HG03135 (cell line): ENCODE measurements at regions not wholly inside any gene's neighbourhood (a gene's known extent, or its start where the extent isn't known, plus 50 kb on each side); places are given as distances from the start of the nearest gene placed in this dataset.
"Not testable (repeated sequence)": the region's sequence is repeated elsewhere in the genome, so short reads cannot be mapped to it uniquely, and the experiment has no call there.

Source experiments
- ATAC-seq: cut with Tn5 transposase; IDR thresholded peaks from one replicate; pipeline ENCODE4 v1.9.1; 2021; ENCODE audit warnings: mild to moderate bottlenecking, moderate library complexity; ENCODE audit not compliant: unreplicated experiment

DNA sequence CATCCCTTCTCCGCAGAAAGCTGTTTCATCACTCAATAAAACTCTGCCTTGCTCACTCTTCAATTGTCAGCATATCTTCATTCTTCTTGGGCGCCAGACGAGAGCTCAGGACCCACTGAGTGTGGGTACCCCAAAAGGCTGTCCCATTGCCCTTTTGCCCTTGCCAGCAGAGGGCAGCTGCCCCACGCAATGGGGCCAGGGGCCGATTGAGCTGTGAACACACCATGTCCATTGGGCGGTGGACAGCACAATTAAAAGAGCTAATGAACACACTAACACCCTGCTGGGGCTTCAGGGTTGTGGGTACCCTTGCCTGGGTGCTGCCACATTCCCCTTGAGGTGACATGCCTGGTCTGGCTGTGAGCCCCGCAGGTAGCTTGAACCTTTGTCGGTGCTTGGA is 487.2 kb upstream of the NUDT12 start:
- ATAC-seq: no peak

DNA sequence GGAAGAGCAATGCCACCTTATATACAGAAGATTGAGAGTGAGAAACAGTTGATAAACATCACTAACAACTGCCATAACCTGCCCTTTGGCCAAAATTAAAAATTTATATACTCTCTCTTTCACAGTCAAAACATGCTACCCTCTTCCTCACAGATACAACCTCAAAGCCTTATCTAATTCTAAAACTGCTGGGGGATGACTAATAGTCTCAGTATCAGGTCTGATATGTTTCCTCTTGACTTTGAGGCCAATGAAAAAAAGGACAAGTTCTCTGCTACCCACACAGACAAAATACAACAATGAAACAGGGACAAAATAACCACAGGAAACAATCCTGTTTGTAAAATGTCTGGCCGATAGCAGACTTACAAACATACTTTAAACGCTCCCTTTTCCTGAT is 485.6 kb upstream of the NUDT12 start:
- ATAC-seq: no peak

DNA sequence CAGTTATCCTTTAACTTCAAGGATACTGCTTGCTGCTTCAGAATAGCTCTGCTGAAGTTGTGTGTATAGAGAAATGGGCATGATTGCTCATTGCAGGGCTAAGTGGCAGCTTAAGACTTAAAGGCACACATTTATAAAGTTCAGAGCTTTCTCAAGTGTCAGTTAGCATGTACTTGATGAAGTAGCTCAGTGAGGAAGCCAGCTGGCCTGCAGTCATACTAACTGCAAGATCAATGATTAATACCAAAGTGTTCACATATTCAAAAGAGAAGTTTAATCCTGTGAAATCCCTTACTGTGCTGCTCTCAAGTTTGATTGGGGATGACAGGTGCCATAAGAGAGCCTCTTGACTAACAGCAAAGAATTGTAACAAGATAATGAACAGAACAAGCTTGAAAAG is 483.4 kb upstream of the NUDT12 start:
- ATAC-seq: no peak

DNA sequence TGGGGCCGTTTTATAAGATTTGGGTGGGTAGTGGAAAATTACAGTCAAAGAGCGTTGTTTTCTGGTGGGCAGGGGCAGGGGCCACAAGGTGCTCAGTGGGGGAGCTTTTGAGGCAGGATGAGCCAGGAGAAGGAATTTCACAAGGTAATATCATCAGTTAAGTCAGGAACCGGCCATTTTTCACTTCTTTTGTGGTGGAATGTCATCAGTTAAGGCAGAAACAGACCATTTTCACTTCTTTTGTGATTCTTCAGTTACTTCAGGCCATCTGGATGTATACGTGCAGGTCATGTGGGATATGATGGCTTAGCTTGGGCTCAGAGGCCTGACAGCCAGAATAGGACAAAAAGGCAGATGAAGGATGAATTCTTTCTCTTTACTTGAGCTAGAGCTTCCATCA is 477.3 kb upstream of the NUDT12 start:
- ATAC-seq: not testable (repeated sequence)

DNA sequence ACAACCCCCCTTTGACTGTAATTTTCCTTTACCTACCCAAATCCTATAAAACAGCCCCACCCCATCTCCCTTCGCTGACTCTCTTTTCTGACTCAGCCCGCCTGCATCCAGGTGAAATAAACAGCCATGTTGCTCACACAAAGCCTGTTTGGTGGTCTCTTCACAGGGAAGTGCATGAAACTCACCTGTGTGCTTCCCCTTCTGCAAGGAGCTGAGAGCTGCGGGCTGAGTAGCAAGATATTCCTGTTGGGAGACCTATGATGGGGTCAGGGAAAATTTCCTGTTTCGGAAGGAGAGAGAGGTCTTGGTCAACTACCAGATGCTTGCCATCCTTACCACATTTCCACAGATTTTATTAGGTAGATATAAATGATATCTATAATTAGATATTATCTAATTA is 474.5 kb upstream of the NUDT12 start:
- not testable (repeated sequence) for ATAC-seq

DNA sequence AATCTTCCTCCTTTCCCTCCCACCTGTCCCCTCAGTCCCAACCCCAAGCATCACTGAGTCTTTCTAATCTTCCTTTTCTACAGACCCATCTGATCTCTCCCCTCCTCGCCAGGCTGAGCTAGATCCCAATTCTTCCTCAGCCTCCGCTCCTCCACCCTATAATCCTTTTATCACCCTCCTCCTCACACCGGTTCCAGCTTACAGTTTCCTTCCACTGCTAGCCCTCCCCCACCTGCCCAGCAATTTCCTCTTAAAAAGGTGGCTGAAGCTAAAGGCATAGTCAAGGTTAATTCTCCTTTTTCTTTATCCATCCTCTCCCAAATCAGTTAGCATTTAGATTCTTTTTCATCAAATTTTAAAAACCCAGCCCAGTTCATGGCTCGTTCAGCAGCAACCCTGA is 470.6 kb upstream of the NUDT12 start:
- ATAC-seq: not testable (repeated sequence)

DNA sequence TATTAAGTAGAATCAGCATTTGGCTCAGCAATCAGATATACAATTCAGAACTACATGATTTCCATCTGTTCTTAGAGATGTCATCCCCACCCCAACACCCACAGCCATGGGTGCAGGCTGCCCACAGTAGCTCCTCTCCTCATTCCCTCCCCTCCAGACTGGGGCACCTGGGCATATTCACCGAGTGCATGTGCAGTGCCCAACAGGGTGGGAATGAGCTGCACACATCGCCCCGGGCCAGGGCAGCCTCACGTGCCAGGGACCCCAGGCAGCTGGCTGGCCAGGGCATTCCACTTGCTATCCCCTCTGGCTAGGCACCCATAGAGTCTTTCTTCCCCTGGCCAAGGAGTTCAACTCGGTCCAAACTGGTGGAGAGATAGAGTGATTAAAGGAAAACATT is 461.9 kb upstream of the NUDT12 start:
- ATAC-seq: no peak

DNA sequence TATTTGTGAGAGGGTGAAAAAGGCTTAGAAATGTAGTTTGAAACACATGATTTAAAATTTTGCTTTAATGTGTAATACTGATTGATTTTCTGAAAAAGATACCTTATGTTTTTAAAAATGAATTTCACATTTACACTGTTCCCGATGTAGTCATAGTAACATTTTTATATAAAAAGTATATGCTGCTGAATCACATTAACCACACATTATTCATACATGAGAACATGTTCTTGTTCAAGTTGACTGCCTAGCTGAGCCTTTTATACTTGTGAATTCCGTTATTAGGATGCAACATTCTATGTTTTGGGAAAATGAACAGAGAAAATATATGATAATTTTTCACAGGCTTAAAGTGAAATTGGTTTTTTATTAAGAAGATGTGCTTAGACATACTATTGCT is 461.1 kb upstream of the NUDT12 start:
- ATAC-seq: no peak

DNA sequence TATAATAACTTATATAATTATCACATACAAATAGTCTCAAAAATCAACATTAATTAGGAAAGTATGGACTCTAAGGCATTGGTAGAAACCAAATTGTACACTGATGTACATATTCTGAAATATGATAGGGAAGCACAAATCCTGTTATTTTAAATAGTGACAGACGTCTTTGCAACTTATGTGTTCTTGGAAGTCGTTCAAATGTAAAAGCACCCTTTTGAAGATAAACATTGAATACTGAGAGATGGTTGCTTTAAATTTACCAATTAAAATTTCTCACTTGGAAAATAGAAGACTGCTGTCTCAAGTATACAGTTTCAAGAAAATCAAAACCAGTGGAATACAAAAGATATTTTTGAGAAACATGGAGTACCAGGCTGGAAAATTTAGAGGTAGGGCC is 457.4 kb upstream of the NUDT12 start:
- no peak for ATAC-seq

DNA sequence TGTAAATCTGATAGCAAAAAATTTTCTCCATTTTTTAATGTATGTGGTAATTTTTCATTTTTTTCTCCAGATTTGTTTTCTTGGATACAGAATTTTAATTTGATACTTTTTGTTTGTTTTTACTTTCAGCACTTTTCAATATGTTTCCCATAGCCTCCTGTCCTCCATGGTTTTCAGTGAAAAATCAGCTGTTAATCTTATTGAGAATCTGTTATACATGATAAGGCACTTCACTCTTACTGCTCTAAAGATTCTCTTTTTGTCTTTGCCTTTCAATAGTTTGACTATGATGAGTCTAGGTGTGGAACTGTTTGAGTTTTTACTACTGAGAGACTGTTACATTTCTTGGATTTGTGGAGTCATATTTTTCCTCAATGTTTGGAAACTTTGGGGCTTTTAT is 455.7 kb upstream of the NUDT12 start:
- ATAC-seq: no peak

DNA sequence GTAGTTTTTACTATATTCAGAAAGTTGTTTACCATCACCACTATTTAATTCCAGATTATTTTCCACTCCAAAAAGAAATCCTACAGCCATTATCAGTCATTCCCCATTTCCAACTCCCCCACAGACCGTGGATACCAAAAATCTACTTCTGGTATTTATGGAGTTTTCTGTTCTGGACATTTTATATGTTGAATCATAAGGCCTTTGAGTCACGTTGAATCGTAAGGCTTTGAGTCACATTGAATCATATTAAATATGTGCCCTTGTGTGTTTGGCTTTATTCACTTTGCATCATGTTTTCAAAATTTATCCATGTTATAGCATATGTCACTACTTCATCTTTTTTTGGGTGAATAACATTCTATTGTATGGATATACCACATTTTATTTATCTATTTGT is 454.1 kb upstream of the NUDT12 start:
- no peak for ATAC-seq

DNA sequence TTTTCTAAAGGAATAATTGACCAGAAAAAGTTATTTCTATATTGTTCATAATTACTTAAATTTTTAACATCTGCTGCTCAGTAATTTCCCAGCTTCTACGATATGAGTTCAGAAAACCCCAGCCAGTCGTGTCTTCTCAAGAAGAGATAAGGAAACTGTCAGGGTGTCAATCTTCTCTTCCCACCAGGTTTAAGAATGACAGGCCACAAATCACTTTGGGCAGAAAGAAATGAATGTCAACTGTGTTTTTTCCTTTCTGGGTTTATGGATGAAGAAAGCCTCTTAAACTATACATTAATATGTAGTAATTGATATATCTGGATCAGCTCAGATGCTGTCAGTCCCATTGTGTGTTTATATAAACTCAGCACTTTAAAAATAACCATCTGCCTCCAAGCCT is 453.2 kb upstream of the NUDT12 start:
- ATAC-seq: no peak

DNA sequence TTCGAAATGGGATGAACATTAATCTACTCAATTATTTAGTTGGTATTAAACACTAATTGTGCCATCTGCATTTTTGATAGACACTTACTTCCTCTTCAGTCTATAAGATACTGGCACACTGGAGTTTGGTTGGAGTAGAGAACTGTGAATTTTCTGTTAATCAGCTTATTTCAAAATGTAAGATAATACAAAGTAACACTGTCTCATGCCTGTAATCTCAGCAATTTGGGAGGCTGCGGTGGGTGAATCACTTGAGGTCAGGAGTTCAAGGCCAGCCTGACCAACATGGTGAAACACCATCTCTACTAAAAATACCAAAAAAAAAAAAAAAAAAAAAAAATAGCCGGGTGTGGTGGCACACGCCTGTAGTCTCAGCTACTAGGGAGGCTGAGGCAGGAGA is 440.2 kb upstream of the NUDT12 start:
- not testable (repeated sequence) for ATAC-seq

DNA sequence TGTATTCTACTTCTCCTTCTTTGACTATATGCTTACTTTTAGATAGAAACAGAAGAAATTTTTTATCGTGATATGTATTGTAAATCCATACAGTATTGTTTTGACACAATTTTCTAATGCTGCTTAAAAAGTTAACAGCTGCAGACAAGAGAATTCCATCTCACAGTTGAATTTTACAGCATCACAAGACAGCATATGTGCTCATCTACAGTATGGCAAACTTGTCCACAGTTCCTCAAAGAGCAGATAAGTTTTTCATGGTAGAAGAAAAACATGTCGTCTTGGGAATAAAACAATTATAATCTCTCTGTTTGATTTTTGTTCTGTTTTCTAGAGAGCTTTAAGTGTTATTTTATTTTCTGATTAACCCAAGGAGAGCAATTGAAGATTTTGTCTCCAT is 438.5 kb upstream of the NUDT12 start:
- no peak for ATAC-seq

DNA sequence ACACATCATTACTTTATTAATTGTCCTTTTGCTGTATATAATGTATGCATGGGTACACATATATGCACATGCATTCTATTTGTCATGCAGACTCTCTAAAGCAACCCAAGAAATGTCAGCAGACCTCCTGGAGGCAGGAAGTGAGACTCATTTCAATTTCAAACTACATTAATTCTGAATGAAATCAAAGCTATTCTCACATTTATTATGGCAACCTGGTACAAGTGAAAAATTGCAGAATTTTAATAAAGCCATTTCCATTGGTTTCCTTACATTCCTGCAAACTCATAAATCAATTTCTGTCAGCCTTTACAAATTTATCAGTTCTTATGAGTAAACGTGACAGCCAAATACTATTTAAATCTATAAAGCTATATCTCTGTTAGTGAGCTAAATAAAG is 430.4 kb upstream of the NUDT12 start:
- ATAC-seq: no peak

DNA sequence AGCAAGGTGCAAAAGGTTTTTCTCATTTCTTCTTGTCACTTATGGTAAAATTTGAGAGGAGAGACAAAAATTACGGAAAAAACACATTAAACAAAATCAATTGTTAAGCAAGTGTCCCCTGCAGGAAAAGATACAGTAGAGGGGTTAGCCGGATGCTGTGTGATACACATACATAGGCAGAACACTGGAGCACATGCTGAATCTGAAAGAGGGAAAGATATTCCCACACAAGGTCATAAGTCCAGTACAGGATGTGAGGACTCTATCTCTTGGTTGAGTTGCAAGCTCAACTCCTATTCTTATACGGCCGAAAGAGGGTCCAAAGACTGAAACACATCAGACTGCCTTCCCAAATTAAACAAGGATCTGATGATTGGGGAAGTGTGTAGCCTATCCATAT is 427.5 kb upstream of the NUDT12 start:
- ATAC-seq: no peak

DNA sequence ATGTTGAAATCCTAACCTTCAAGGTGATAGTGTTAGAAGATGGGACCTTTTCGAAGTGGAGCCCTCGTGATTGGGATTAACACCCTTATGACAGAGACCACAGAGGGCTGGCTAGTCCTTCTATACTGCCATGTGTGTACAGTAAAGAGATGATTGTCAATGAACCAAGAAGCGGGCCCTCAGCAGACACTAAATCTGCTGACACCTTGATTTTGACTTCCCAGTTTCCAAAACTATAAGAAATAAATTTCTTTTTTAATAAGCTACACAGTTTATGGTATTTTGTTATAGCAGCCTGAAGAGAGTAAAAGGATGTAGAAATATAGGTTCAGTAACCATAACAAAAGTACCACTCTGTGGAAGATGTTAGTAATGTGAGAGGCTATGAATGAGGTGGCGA is 419.0 kb upstream of the NUDT12 start:
- no peak for ATAC-seq

DNA sequence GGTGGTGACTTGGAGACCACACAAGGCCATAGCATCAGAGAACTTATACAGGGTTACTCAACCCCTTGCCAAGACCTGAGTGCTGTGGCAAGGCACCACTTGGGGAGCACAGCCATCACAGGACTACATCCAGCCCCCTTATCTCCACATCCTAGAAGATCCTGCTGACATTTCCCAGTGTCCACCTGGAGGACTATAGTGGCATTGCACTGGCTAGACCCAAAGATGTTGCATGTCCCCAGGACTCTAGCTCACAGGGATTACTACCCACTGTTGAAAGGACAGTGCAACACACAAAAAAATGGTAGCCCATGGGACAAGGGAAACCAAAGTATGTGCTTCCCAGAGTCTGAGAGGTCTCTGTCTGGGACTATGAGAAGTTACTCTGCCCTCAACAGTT is 411.1 kb upstream of the NUDT12 start:
- ATAC-seq: no peak

DNA sequence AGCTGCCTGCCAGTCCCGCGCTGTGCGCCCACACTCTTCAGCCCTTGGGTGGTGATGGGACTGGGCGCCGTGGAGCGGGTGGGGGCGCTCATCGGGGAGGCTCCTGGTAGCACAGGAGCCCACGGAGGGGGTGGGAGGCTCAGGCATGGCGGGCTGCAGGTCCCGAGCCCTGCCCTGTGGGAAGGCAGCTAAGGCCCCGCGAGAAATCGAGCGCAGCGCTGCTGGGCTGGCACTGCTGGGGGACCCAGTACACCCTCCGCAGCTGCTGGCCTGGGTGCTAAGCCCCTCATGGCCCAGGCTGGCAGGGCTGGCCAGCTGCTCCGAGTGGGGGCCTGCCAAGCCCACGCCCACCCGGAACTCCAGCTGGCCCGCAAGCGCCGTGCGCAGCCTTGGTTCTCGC is 403.7 kb upstream of the NUDT12 start:
- ATAC-seq: not testable (repeated sequence)

DNA sequence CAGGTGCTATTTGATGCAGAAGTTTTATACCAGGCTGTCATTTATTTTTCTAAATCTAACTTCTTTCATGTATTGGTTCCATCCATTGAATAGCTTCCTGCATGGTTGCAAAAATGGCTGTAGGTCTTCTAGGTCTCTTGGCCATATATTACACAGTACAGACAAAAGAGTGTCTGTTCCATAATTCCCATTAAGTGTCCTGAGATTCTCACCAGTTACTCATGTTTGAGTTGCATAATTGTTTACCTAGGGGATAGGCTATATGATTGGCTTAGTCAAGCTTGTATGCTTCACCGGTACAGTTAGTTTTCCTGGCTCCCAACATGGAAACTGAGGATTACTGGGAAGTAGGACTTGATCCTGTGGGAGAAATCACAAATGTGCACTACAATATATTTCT is 399.4 kb upstream of the NUDT12 start:
- no peak for ATAC-seq

DNA sequence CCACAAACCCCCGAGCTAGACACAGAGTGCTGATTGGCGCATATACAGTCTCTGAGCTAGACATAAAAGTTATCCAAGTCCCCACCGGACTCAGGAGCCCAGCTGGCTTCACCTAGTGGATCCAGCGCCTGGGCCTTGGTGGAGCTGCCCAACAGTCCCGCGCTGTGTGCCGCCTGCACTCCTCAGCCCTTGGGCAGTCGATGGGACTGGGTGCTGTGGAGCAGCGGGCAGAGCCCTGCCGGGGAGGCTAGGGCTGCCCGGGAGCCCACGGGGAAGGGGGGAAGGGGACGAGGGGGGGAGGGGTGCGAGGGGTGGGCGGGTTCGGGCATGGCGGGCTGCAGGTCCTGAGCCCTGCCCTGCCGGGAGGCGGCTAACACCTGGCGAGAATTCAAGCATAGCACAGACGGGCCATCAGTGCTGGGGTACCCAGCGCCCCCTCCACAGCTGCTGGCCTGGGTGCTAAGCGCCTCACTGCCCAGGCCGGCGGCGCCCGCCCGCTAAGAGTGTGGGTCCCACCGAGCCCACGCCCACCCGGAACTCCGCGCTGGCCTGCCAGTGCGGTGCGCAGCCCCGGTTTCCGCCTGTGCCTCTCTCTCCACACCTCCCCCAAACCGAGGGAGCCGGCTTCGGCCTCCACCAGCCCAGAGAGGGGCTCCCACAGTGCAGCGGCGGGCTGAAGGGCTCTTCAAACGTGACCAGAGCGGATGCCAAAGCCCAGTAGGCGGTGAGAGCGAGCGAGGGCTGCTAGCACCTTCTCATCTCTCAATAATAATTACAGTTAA is 391.2 kb upstream of the NUDT12 start:
- no peak for ATAC-seq

DNA sequence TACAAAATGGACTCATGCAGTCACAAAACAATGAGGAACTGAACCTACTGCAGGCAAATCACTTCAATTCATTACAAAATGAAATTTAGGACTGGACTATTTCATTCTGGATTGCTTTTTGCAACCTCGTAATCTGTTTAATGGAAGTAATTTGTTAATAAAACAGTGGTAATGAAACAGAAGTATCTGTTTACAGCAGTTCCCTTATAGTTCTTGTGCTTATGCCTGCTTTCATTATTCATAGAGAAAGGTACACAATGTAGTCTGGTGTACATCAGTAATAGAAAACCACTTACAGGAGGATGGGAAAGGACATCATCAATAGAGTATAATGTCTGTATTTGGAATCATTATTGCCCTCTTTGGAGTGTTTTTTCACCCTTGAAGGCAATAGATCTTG is 389.2 kb upstream of the NUDT12 start:
- no peak for ATAC-seq

DNA sequence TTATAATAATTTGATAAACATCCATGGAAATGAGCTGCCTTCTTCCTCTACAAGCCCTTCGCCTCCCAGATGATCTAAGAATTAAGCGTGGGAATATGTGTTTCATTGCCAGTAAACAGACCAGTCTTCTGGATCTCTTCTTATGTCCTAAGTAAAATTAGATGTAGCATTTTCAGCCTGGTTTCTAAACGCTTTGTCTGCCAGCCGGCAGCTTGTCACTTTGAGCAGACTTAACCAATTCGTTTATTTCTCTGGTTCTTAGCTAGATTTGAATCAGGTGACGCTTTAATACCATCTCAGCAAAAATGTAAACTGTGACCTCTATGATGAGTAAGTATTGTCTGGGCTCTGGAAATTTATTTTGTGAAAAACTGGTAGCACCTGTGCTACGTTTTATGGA is 380.6 kb upstream of the NUDT12 start:
- no peak for ATAC-seq
